ENCODE measurements at regions not wholly inside any gene's neighbourhood (a gene's known extent, or its start where the extent isn't known, plus 50 kb on each side); places are given as distances from the start of the nearest gene placed in this dataset.

- Histone ChIP-seq H3K9ac (ENCODE audit: low read depth, low read length, poor library complexity, severe bottlenecking) (no peak overlapping the region), H3K4me3 (ENCODE audit: low read length, poor library complexity, severe bottlenecking) (no peak overlapping the region), H4K20me1 (ENCODE audit: insufficient read depth, low read length, poor library complexity, severe bottlenecking) (no peaks in the 10 kb centered on the region), H3K27me3 (ENCODE audit: insufficient read depth, low read length, poor library complexity, severe bottlenecking) (no peaks in the 10 kb centered on the region), H3F3A (ENCODE audit: low read depth) (no peaks in the 10 kb centered on the region), H3K36me3 (ENCODE audit: insufficient read depth, low read length) (no peaks in the 10 kb centered on the region), H3K4me2 (ENCODE audit: low read depth, low read length, poor library complexity, severe bottlenecking) (no peak overlapping the region), H2AFZ (ENCODE audit: low read length) (no peak overlapping the region), H3K79me2 (ENCODE audit: insufficient read depth, low read length) (no peaks in the 10 kb centered on the region), H3K9me2 (replicated peaks; ENCODE audit: low read depth, low read length) (no peaks in the 10 kb centered on the region), H3K9me3 (ENCODE audit: insufficient read depth, low read depth, low read length) (0 out of 2 replicates have a peak, but pooled peaks cover 3% of the 10 kb centered on the region), H3K4me1 (ENCODE audit: insufficient read depth, low read length, poor library complexity, severe bottlenecking) (no peaks in the 10 kb centered on the region)
- TF ChIP-seq CTCF (conservative IDR thresholded peaks at IDR 0.05; ENCODE audit: low read length) = no peak
- no peak for TF ChIP-seq EZH2phosphoT487 (IDR thresholded peaks at IDR 0.05; ENCODE audit: borderline replicate concordance)
These were observed 125.0 kb upstream of the ARHGAP28 start for GRCh38 chr18:6604573-6604941.

GRCh38 chr18:6605115-6605869 lies 124.2 kb upstream of the ARHGAP28 start:
- Histone ChIP-seq H3K79me2 (ENCODE audit: insufficient read depth, low read length) (no peaks in the 10 kb centered on the region), H3K4me3 (ENCODE audit: low read length, poor library complexity, severe bottlenecking) (no peak overlapping the region), H3K4me1 (ENCODE audit: insufficient read depth, low read length, poor library complexity, severe bottlenecking) (no peaks in the 10 kb centered on the region), H3K9me3 (ENCODE audit: insufficient read depth, low read depth, low read length) (0 out of 2 replicates have a peak, but pooled peaks cover 3% of the 10 kb centered on the region), H3K9ac (ENCODE audit: low read depth, low read length, poor library complexity, severe bottlenecking) (no peak overlapping the region), H3K36me3 (ENCODE audit: insufficient read depth, low read length) (no peaks in the 10 kb centered on the region), H3K9me2 (replicated peaks; ENCODE audit: low read depth, low read length) (no peaks in the 10 kb centered on the region), H3K4me2 (ENCODE audit: low read depth, low read length, poor library complexity, severe bottlenecking) (no peak overlapping the region), H4K20me1 (ENCODE audit: insufficient read depth, low read length, poor library complexity, severe bottlenecking) (no peaks in the 10 kb centered on the region), H3F3A (ENCODE audit: low read depth) (no peaks in the 10 kb centered on the region), H3K27me3 (ENCODE audit: insufficient read depth, low read length, poor library complexity, severe bottlenecking) (no peaks in the 10 kb centered on the region), H2AFZ (ENCODE audit: low read length) (no peak overlapping the region)
- no peak for TF ChIP-seq EZH2phosphoT487 (IDR thresholded peaks at IDR 0.05; ENCODE audit: borderline replicate concordance)
- no peak for TF ChIP-seq CTCF (conservative IDR thresholded peaks at IDR 0.05; ENCODE audit: low read length)

GRCh38 chr18:6606411-6607085 lies 123.0 kb upstream of the ARHGAP28 start:
- no peaks in the 10 kb centered on the region for H3K9me2 ChIP-seq (replicated peaks; ENCODE audit: low read depth, low read length)
- no peaks in the 10 kb centered on the region for H3K79me2 ChIP-seq (ENCODE audit: insufficient read depth, low read length)
- no peaks in the 10 kb centered on the region for H3K36me3 ChIP-seq (ENCODE audit: insufficient read depth, low read length)
- TF ChIP-seq CTCF (conservative IDR thresholded peaks at IDR 0.05; ENCODE audit: low read length) (no peak), EZH2phosphoT487 (IDR thresholded peaks at IDR 0.05; ENCODE audit: borderline replicate concordance) (no peak)
- no peak overlapping the region for H2AFZ ChIP-seq (ENCODE audit: low read length)
- H4K20me1 ChIP-seq (ENCODE audit: insufficient read depth, low read length, poor library complexity, severe bottlenecking) = no peaks in the 10 kb centered on the region
- H3K4me3 ChIP-seq (ENCODE audit: low read length, poor library complexity, severe bottlenecking) = no peak overlapping the region
- no peaks in the 10 kb centered on the region for H3K27me3 ChIP-seq (ENCODE audit: insufficient read depth, low read length, poor library complexity, severe bottlenecking)
- H3K4me2 ChIP-seq (ENCODE audit: low read depth, low read length, poor library complexity, severe bottlenecking) = no peak overlapping the region
- no peaks in the 10 kb centered on the region for H3K4me1 ChIP-seq (ENCODE audit: insufficient read depth, low read length, poor library complexity, severe bottlenecking)
- H3K9me3 ChIP-seq (ENCODE audit: insufficient read depth, low read depth, low read length) = 0 out of 2 replicates have a peak, but pooled peaks cover 3% of the 10 kb centered on the region
- no peaks in the 10 kb centered on the region for H3F3A ChIP-seq (ENCODE audit: low read depth)
- H3K9ac ChIP-seq (ENCODE audit: low read depth, low read length, poor library complexity, severe bottlenecking) = no peak overlapping the region

Data from Loucy (cell line).